ENCODE measurements at regions not wholly inside any gene's neighbourhood (a gene's known extent, or its start where the extent isn't known, plus 50 kb on each side); places are given as distances from the start of the nearest gene placed in this dataset.
"Not testable (repeated sequence)": the region's sequence is repeated elsewhere in the genome, so short reads cannot be mapped to it uniquely, and the experiment has no call there.

DNA sequence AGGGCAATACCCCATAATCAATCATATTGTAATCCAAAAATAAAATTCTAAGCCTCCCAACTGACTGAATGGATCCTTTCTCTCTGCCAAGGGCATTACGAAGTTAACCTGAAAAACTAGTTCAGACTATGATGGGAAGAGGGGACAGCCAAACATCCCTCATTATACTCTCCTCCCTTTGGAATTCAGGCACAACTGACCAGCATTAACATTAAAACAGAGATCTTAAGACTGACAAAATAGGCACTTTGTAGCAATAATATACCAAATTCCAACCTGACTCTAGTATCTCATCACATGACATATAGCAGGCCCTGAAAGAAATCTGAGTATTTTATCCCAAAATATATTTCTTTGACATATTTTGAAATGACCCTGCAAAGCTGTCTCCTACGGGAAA is 55.0 kb upstream of the SPP1 start:
- no peaks in the 10 kb centered on the region for H3K79me2 ChIP-seq (ENCODE audit: control insufficient read depth, insufficient read depth, low read length)
- ATAC-seq = no peak
- BruUV-seq (replicated peaks) = no TSS peak
- no peaks in the 10 kb centered on the region for H3K9me1 ChIP-seq (ENCODE audit: control insufficient read depth, insufficient read depth, low read length)
- no peaks in the 10 kb centered on the region for H4K20me1 ChIP-seq (replicated peaks; ENCODE audit: control insufficient read depth, insufficient read depth, low read length)
- intact Hi-C loops (cut with micrococcal nuclease) = no loop called here
- no peak for DNase-seq (ENCODE audit: extremely low read depth in 1 of 4, low spot score in 3 of 4)
- H3K4me3 ChIP-seq = no peak overlapping the region
- no peak for FAIRE-seq
- H3K9me3 ChIP-seq (replicated peaks; ENCODE audit: control insufficient read depth, insufficient read depth, low read depth, low read length) = no peaks in the 10 kb centered on the region
- H3K9ac ChIP-seq (ENCODE audit: insufficient read depth in 1 of 2, low read depth in 2 of 2, low read length in 2 of 2) = no peak overlapping the region
- H3K4me1 ChIP-seq (replicated peaks in 1 of 2; ENCODE audit: control insufficient read depth in 2 of 2, insufficient read depth in 2 of 2, low read length in 2 of 2) = no peaks in the 10 kb centered on the region
- no peak overlapping the region for H2AFZ ChIP-seq (ENCODE audit: low read depth, low read length)
- no peaks in the 10 kb centered on the region for H3K36me3 ChIP-seq (ENCODE audit: control insufficient read depth, insufficient read depth, low read length)
- no peak overlapping the region for H3K4me2 ChIP-seq (ENCODE audit: insufficient read depth, low read length)
- CTCF ChIA-PET (ENCODE audit: low intra/inter-chr PET ratio) = no interaction called here
- TF ChIP-seq ZNF134 (CRISPR knock-in tag; conservative IDR thresholded peaks at IDR 0.05) (no peak), ZNF324 (CRISPR knock-in tag; IDR thresholded peaks at IDR 0.05) (no peak), GATAD2A (IDR thresholded peaks at IDR 0.05) (no peak), ZNF253 (CRISPR knock-in tag; conservative IDR thresholded peaks at IDR 0.05) (no peak), NUFIP1 (IDR thresholded peaks at IDR 0.05; ENCODE audit: partially characterized antibody) (no peak)
- TF ChIP-seq, protein P1, sequence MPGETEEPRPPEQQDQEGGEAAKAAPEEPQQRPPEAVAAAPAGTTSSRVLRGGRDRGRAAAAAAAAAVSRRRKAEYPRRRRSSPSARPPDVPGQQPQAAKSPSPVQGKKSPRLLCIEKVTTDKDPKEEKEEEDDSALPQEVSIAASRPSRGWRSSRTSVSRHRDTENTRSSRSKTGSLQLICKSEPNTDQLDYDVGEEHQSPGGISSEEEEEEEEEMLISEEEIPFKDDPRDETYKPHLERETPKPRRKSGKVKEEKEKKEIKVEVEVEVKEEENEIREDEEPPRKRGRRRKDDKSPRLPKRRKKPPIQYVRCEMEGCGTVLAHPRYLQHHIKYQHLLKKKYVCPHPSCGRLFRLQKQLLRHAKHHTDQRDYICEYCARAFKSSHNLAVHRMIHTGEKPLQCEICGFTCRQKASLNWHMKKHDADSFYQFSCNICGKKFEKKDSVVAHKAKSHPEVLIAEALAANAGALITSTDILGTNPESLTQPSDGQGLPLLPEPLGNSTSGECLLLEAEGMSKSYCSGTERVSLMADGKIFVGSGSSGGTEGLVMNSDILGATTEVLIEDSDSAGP (CRISPR knock-in tag; IDR thresholded peaks at IDR 0.05) = no peak
- TF ChIP-seq, protein P2, sequence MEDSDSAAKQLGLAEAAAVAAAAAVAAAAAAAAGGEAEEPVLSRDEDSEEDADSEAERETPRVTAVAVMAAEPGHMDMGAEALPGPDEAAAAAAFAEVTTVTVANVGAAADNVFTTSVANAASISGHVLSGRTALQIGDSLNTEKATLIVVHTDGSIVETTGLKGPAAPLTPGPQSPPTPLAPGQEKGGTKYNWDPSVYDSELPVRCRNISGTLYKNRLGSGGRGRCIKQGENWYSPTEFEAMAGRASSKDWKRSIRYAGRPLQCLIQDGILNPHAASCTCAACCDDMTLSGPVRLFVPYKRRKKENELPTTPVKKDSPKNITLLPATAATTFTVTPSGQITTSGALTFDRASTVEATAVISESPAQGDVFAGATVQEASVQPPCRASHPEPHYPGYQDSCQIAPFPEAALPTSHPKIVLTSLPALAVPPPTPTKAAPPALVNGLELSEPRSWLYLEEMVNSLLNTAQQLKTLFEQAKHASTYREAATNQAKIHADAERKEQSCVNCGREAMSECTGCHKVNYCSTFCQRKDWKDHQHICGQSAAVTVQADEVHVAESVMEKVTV (CRISPR knock-in tag; IDR thresholded peaks at IDR 0.05) = no peak
- TF ChIP-seq, protein P3, sequence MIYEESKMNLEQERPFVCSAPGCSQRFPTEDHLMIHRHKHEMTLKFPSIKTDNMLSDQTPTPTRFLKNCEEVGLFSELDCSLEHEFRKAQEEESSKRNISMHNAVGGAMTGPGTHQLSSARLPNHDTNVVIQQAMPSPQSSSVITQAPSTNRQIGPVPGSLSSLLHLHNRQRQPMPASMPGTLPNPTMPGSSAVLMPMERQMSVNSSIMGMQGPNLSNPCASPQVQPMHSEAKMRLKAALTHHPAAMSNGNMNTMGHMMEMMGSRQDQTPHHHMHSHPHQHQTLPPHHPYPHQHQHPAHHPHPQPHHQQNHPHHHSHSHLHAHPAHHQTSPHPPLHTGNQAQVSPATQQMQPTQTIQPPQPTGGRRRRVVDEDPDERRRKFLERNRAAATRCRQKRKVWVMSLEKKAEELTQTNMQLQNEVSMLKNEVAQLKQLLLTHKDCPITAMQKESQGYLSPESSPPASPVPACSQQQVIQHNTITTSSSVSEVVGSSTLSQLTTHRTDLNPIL (CRISPR knock-in tag; IDR thresholded peaks at IDR 0.05) = no peak
- TF ChIP-seq, protein P4, sequence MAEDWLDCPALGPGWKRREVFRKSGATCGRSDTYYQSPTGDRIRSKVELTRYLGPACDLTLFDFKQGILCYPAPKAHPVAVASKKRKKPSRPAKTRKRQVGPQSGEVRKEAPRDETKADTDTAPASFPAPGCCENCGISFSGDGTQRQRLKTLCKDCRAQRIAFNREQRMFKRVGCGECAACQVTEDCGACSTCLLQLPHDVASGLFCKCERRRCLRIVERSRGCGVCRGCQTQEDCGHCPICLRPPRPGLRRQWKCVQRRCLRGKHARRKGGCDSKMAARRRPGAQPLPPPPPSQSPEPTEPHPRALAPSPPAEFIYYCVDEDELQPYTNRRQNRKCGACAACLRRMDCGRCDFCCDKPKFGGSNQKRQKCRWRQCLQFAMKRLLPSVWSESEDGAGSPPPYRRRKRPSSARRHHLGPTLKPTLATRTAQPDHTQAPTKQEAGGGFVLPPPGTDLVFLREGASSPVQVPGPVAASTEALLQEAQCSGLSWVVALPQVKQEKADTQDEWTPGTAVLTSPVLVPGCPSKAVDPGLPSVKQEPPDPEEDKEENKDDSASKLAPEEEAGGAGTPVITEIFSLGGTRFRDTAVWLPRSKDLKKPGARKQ (CRISPR knock-in tag; IDR thresholded peaks at IDR 0.05) = no peak
- POLR2A ChIA-PET = no interaction called here
- no peaks in the 10 kb centered on the region; a peak in 1 of 5 replicates for H3K27me3 ChIP-seq (ENCODE audit: control insufficient read depth in 2 of 2, insufficient read depth in 2 of 2, low read length in 2 of 2)
- H3K27ac ChIP-seq (ENCODE audit: extremely low read depth, low read depth, low read length) = no peak overlapping the region
- in situ Hi-C loops (cut with MboI) = no loop called here
- 3% methylated on average over 2 of the region's 2 CpGs for WGBS (ENCODE audit: insufficient coverage, low coverage, missing lambda C conversion rate)

DNA sequence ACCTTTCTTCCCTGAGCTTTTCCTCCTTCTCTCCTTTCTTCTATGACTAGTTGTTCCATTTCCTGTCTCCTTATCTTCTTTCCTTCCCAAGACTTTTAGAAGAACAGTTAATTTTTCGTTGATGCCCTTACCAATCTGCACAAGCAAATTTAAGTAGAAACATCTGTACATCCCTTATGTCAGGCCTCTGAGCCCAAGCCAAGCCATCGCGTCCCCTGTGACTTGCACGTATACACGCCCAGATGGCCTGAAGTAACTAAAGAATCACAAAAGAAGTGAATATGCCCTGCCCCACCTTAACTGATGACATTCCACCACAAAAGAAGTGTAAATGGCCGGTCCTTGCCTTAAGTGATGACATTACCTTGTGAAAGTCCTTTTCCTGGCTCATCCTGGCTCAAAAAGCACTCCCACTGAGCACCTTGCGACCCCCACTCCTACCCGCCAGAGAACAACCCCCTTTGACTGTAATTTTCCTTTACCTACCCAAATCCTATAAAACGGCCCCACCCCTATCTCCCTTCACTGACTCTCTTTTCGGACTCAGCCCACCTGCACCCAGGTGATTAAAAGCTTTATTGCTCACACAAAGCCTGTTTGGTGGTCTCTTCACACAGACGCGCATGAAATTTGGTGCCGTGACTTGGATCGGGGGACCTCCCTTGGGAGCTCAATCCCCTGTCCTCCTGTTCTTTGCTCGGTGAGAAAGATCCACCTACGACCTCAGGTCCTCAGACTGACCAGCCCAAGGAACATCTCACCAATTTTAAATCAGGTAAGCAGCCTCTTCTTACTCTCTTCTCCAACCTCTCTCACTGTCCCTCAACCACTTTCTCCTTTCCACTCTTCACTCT is 53.7 kb upstream of the SPP1 start:
- DNase-seq (ENCODE audit: extremely low read depth in 1 of 4, low spot score in 3 of 4); H3K9ac ChIP-seq (ENCODE audit: insufficient read depth in 1 of 2, low read depth in 2 of 2, low read length in 2 of 2); ATAC-seq; intact Hi-C loops (cut with micrococcal nuclease); H3K36me3 ChIP-seq (ENCODE audit: control insufficient read depth, insufficient read depth, low read length); H4K20me1 ChIP-seq (replicated peaks; ENCODE audit: control insufficient read depth, insufficient read depth, low read length); CTCF ChIA-PET (ENCODE audit: low intra/inter-chr PET ratio); H3K4me2 ChIP-seq (ENCODE audit: insufficient read depth, low read length); H3K4me3 ChIP-seq; H2AFZ ChIP-seq (ENCODE audit: low read depth, low read length); H3K79me2 ChIP-seq (ENCODE audit: control insufficient read depth, insufficient read depth, low read length); H3K27me3 ChIP-seq (ENCODE audit: control insufficient read depth in 2 of 2, insufficient read depth in 2 of 2, low read length in 2 of 2); H3K27ac ChIP-seq (ENCODE audit: extremely low read depth, low read depth, low read length); H3K4me1 ChIP-seq (replicated peaks in 1 of 2; ENCODE audit: control insufficient read depth in 2 of 2, insufficient read depth in 2 of 2, low read length in 2 of 2); in situ Hi-C loops (cut with MboI); POLR2A ChIA-PET; BruUV-seq (replicated peaks); FAIRE-seq; H3K9me1 ChIP-seq (ENCODE audit: control insufficient read depth, insufficient read depth, low read length); H3K9me3 ChIP-seq (replicated peaks; ENCODE audit: control insufficient read depth, insufficient read depth, low read depth, low read length): not testable (repeated sequence)
- WGBS (ENCODE audit: insufficient coverage, low coverage, missing lambda C conversion rate) = 1% methylated on average over 12 of the region's 16 CpGs
